ENCODE measurements at regions not wholly inside any gene's neighbourhood (a gene's known extent, or its start where the extent isn't known, plus 50 kb on each side); places are given as distances from the start of the nearest gene placed in this dataset.

GRCh38 chr6:165987483-165988301, 180.0 kb downstream of the TBXT start:
- H3K27me3 ChIP-seq (ENCODE audit: control insufficient read depth in 3 of 3, insufficient read depth in 3 of 3, low read length in 2 of 3), result peaks cover 12 to 84% (median 58%) of the 10 kb centered on the region in 3 donors
- H3K4me3 ChIP-seq, result no peak overlapping the region
- peaks cover 0 to 6% (median 0%) of the 10 kb centered on the region in 4 donors for H3K9me3 ChIP-seq (ENCODE audit: control insufficient read depth in 4 of 4, insufficient read depth in 3 of 4, low read length in 3 of 4)
- ATAC-seq (ENCODE audit: insufficient read depth, low FRiP score), result no peak
- 0 to 1% methylated on average over 48 to 51 of the region's 51 CpGs for WGBS, 2 donors
- no peak overlapping the region for H3K27ac ChIP-seq (ENCODE audit: low read depth in 1 of 2, low read length in 1 of 2)
- peaks cover 0 to 16% (median 4%) of the 10 kb centered on the region in 5 donors for H3K4me1 ChIP-seq (ENCODE audit: control insufficient read depth in 5 of 5, insufficient read depth in 5 of 5, low read length in 5 of 5)
- TF ChIP-seq CTCF (IDR thresholded peaks at IDR 0.05; ENCODE audit: control extremely low read depth, extremely low read depth), result no peak
- H3K36me3 ChIP-seq (ENCODE audit: control insufficient read depth in 4 of 4, insufficient read depth in 4 of 4, low read length in 4 of 4), result no peaks in the 10 kb centered on the region
- peak; percentile 68 to 75 (median 69) for DNase-seq
- H3K9ac ChIP-seq (ENCODE audit: insufficient read depth in 1 of 2, low read length in 2 of 2), result no peak overlapping the region

GRCh38 chr6:165986914-165987482, 180.7 kb downstream of the TBXT start:
- H3K4me3 ChIP-seq, result no peak overlapping the region
- H3K4me1 ChIP-seq (ENCODE audit: control insufficient read depth in 5 of 5, insufficient read depth in 5 of 5, low read length in 5 of 5), result peaks cover 0 to 16% (median 4%) of the 10 kb centered on the region in 5 donors
- 1% methylated on average over 25 to 27 of the region's 27 CpGs for WGBS, 2 donors
- peaks cover 12 to 82% (median 58%) of the 10 kb centered on the region in 3 donors for H3K27me3 ChIP-seq (ENCODE audit: control insufficient read depth in 3 of 3, insufficient read depth in 3 of 3, low read length in 2 of 3)
- H3K27ac ChIP-seq (ENCODE audit: low read depth in 1 of 2, low read length in 1 of 2), result no peak overlapping the region
- peaks cover 0 to 6% (median 0%) of the 10 kb centered on the region in 4 donors for H3K9me3 ChIP-seq (ENCODE audit: control insufficient read depth in 4 of 4, insufficient read depth in 3 of 4, low read length in 3 of 4)
- no peak overlapping the region for H3K9ac ChIP-seq (ENCODE audit: insufficient read depth in 1 of 2, low read length in 2 of 2)
- no peak for TF ChIP-seq CTCF (IDR thresholded peaks at IDR 0.05; ENCODE audit: control extremely low read depth, extremely low read depth)
- ATAC-seq (ENCODE audit: insufficient read depth, low FRiP score) (no peak), DNase-seq (peak in 1 of 3 donors; percentile 16)
- H3K36me3 ChIP-seq (ENCODE audit: control insufficient read depth in 4 of 4, insufficient read depth in 4 of 4, low read length in 4 of 4), result no peaks in the 10 kb centered on the region

GRCh38 chr6:165986311-165986913, 181.2 kb downstream of the TBXT start:
- H3K27ac ChIP-seq (ENCODE audit: low read depth in 1 of 2, low read length in 1 of 2), result no peak overlapping the region
- H3K9ac ChIP-seq (ENCODE audit: insufficient read depth in 1 of 2, low read length in 2 of 2), result no peak overlapping the region
- no peaks in the 10 kb centered on the region for H3K36me3 ChIP-seq (ENCODE audit: control insufficient read depth in 4 of 4, insufficient read depth in 4 of 4, low read length in 4 of 4)
- DNase-seq (no peak), ATAC-seq (ENCODE audit: insufficient read depth, low FRiP score) (no peak)
- 3 to 6% methylated on average over 8 of the region's 8 CpGs for WGBS, 2 donors
- no peak for TF ChIP-seq CTCF (IDR thresholded peaks at IDR 0.05; ENCODE audit: control extremely low read depth, extremely low read depth)
- peaks cover 12 to 78% (median 55%) of the 10 kb centered on the region in 3 donors for H3K27me3 ChIP-seq (ENCODE audit: control insufficient read depth in 3 of 3, insufficient read depth in 3 of 3, low read length in 2 of 3)
- no peak overlapping the region for H3K4me3 ChIP-seq
- H3K4me1 ChIP-seq (ENCODE audit: control insufficient read depth in 5 of 5, insufficient read depth in 5 of 5, low read length in 5 of 5), result peaks cover 0 to 16% (median 4%) of the 10 kb centered on the region in 5 donors
- H3K9me3 ChIP-seq (ENCODE audit: control insufficient read depth in 4 of 4, insufficient read depth in 3 of 4, low read length in 3 of 4), result peaks cover 0 to 6% (median 0%) of the 10 kb centered on the region in 4 donors
